ENCODE measurements at regions not wholly inside any gene's neighbourhood (a gene's known extent, or its start where the extent isn't known, plus 50 kb on each side); places are given as distances from the start of the nearest gene placed in this dataset.

GRCh38 chr2:17301437-17301836 is 216.8 kb downstream of the RAD51AP2 start:
- Histone ChIP-seq H3K4me1 (ENCODE audit: control insufficient read depth, insufficient read depth, low read length) (no peaks in the 10 kb centered on the region), H3K79me2 (ENCODE audit: control insufficient read depth, insufficient read depth, low read length) (no peaks in the 10 kb centered on the region), H3K27me3 (replicated peaks in 1 of 2; ENCODE audit: control insufficient read depth in 2 of 2, insufficient read depth in 2 of 2, low read length in 1 of 2) (no peaks in the 10 kb centered on the region), H3K4me2 (ENCODE audit: control insufficient read depth, insufficient read depth) (no peak overlapping the region), H3K36me3 (ENCODE audit: control insufficient read depth in 2 of 2, insufficient read depth in 2 of 2, low read length in 1 of 2) (no peaks in the 10 kb centered on the region), H4K20me1 (ENCODE audit: control insufficient read depth, insufficient read depth) (no peaks in the 10 kb centered on the region), H3K27ac (ENCODE audit: control insufficient read depth, insufficient read depth) (no peak overlapping the region), H3K9me3 (replicated peaks; ENCODE audit: control insufficient read depth, insufficient read depth, low read length) (no peaks in the 10 kb centered on the region), H2AFZ (ENCODE audit: control insufficient read depth, low read depth, low read length) (no peak overlapping the region), H3K4me3 (no peak overlapping the region), H3K9ac (ENCODE audit: control insufficient read depth, insufficient read depth, low read length) (no peak overlapping the region)
- ATAC-seq, result no peak
- TF ChIP-seq SRF (IDR thresholded peaks at IDR 0.05; ENCODE audit: low read depth in 2 of 2, low read length in 2 of 2) (no peak), EZH2 (IDR thresholded peaks at IDR 0.05; ENCODE audit: borderline replicate concordance, control insufficient read depth, low read depth, low read length) (no peak), ASH2L (IDR thresholded peaks at IDR 0.05; ENCODE audit: borderline replicate concordance, low read depth) (no peak), SMARCA5 (IDR thresholded peaks at IDR 0.05) (no peak), RCOR1 (conservative IDR thresholded peaks at IDR 0.05; ENCODE audit: low read depth, low read length) (no peak), MTA2 (IDR thresholded peaks at IDR 0.05; ENCODE audit: low read depth) (no peak), SUPT20H (IDR thresholded peaks at IDR 0.05; ENCODE audit: borderline replicate concordance, control insufficient read depth, low read depth, low read length) (no peak), WRNIP1 (IDR thresholded peaks at IDR 0.05; ENCODE audit: borderline replicate concordance, low read depth, low read length) (no peak), SREBF2 (IDR thresholded peaks at IDR 0.05; ENCODE audit: low read length) (no peak)
- intact Hi-C loops (cut with micrococcal nuclease; ENCODE audit: unreplicated experiment) (no loop called here), in situ Hi-C loops (cut with MboI) (no loop called here)
- ChIA-PET POLR2A (no interaction called here), RAD21 (ENCODE audit: unreplicated experiment) (no interaction called here), SMC1A (ENCODE audit: uncharacterized antibody, unreplicated experiment) (interaction anchor here (1.6 kb wide), 1 partner anchor 22 kb away, joined by 3 read pairs; no protein-coding TSS in a partner anchor), CTCF (no interaction called here)
- 0% methylated on average over 2 of the region's 2 CpGs for WGBS (ENCODE audit: insufficient coverage, insufficient replicate concordance, low lambda C conversion rate, missing lambda C conversion rate)
- BruUV-seq (replicated peaks), result no TSS peak
- no peak for DNase-seq (ENCODE audit: low read depth, low spot score)
- no peak for FAIRE-seq
